H9 (cell line): ENCODE measurements at regions not wholly inside any gene's neighbourhood (a gene's known extent, or its start where the extent isn't known, plus 50 kb on each side); places are given as distances from the start of the nearest gene placed in this dataset.

Experiments
- DNase-seq: peaks from one replicate; pipeline ENCODE4 v3.0.0-alpha.2; 2017
- H2AFZ ChIP-seq: one replicate; pipeline ENCODE4 v1.6.1; 2013; ENCODE audit warnings: mild to moderate bottlenecking, low read length, control low read depth, moderate library complexity
- H2AK5ac ChIP-seq: 2 replicates; pipeline ENCODE4 v1.6.1; 2013; ENCODE audit warnings: low read length, control low read depth, mixed read lengths; ENCODE audit not compliant: insufficient read length
- H2BK120ac ChIP-seq: one replicate; pipeline ENCODE4 v1.6.1; 2013; ENCODE audit warnings: low read depth, mild to moderate bottlenecking, low read length, control low read depth, inconsistent platforms; ENCODE audit not compliant: poor library complexity, severe bottlenecking
- H2BK12ac ChIP-seq: 2 replicates; pipeline ENCODE4 v1.6.1; 2013; ENCODE audit warnings: low read length, control low read depth, mixed read lengths, low read depth; ENCODE audit not compliant: insufficient read length
- H2BK15ac ChIP-seq: 2 replicates; pipeline ENCODE4 v1.6.1; 2013; ENCODE audit warnings: low read depth, low read length, control low read depth
- H2BK20ac ChIP-seq: one replicate; pipeline ENCODE4 v1.6.1; 2013; ENCODE audit warnings: low read depth, mild to moderate bottlenecking, low read length, control low read depth, inconsistent platforms; ENCODE audit not compliant: poor library complexity, severe bottlenecking
- H2BK5ac ChIP-seq: 2 replicates; pipeline ENCODE4 v1.6.1; 2013; ENCODE audit warnings: low read length, control low read depth, mixed read lengths; ENCODE audit not compliant: insufficient read length
- H3K14ac ChIP-seq: 2 replicates; pipeline ENCODE4 v1.6.1; 2013; ENCODE audit warnings: low read length, control low read depth; ENCODE audit not compliant: insufficient read depth
- H3K18ac ChIP-seq: 2 replicates; pipeline ENCODE4 v1.6.1; 2013; ENCODE audit warnings: low read depth, mild to moderate bottlenecking, mixed read lengths, low read length, control low read depth; ENCODE audit not compliant: insufficient read length
- H3K23ac ChIP-seq: 2 replicates; pipeline ENCODE4 v1.6.1; 2013; ENCODE audit warnings: low read length, control low read depth, mixed read lengths, low read depth; ENCODE audit not compliant: insufficient read length
- H3K23me2 ChIP-seq: 2 replicates; pipeline ENCODE4 v1.6.1; 2013; ENCODE audit warnings: low read depth, mild to moderate bottlenecking, mixed read lengths, low read length, control low read depth; ENCODE audit not compliant: insufficient read length, poor library complexity, severe bottlenecking
- H3K27ac ChIP-seq: 2 replicates; pipeline ENCODE4 v1.5.1; 2013; ENCODE audit warnings: low read length, control low read depth, mixed read lengths, low read depth; ENCODE audit not compliant: insufficient read length
- H3K27me3 ChIP-seq: 2 replicates; pipeline ENCODE4 v1.6.1; 2013; ENCODE audit warnings: low read length, control low read depth, inconsistent platforms; ENCODE audit not compliant: insufficient read depth
- H3K4ac ChIP-seq: 2 replicates; pipeline ENCODE4 v1.6.1; 2013; ENCODE audit warnings: low read depth, mild to moderate bottlenecking, control low read depth, inconsistent platforms, low read length, moderate library complexity
- H3K4me1 ChIP-seq: 2 replicates; pipeline ENCODE4 v1.6.1; 2013; ENCODE audit warnings: low read length, control low read depth, inconsistent platforms; ENCODE audit not compliant: insufficient read depth
- H3K4me2 ChIP-seq: 2 replicates; pipeline ENCODE4 v1.6.1; 2013; ENCODE audit warnings: low read length, control low read depth, mixed read lengths; ENCODE audit not compliant: insufficient read length, insufficient read depth
- H3K56ac ChIP-seq: 2 replicates; pipeline ENCODE4 v1.6.1; 2013; ENCODE audit warnings: low read depth, mild to moderate bottlenecking, mixed read lengths, low read length, control low read depth; ENCODE audit not compliant: insufficient read length
- H3K79me1 ChIP-seq: 2 replicates; pipeline ENCODE4 v1.6.1; 2013; ENCODE audit warnings: low read depth, mild to moderate bottlenecking, moderate library complexity, low read length, control low read depth, inconsistent platforms; ENCODE audit not compliant: insufficient read depth, poor library complexity, severe bottlenecking
- H3K79me2 ChIP-seq: 2 replicates; pipeline ENCODE4 v1.6.1; 2013; ENCODE audit warnings: low read length, control low read depth, inconsistent platforms; ENCODE audit not compliant: insufficient read depth
- H3K9ac ChIP-seq: 2 replicates; pipeline ENCODE4 v1.6.1; 2013; ENCODE audit warnings: low read length, control low read depth, mixed read lengths; ENCODE audit not compliant: insufficient read length; ENCODE audit errors: extremely low read depth
- H3K9me3 ChIP-seq: one replicate; pipeline ENCODE4 v1.6.1; 2013; ENCODE audit warnings: low read depth, low read length, inconsistent platforms; ENCODE audit not compliant: control insufficient read depth
- H3T11ph ChIP-seq: one replicate; pipeline ENCODE4 v1.6.1; 2013; ENCODE audit warnings: mild to moderate bottlenecking, low read length, control low read depth, inconsistent platforms
- H4K20me1 ChIP-seq: one replicate; pipeline ENCODE4 v1.6.1; 2013; ENCODE audit not compliant: control insufficient read depth, insufficient read length, insufficient read depth
- H4K5ac ChIP-seq: 2 replicates; pipeline ENCODE4 v1.6.1; 2013; ENCODE audit warnings: low read depth, mild to moderate bottlenecking, mixed read lengths, low read length, control low read depth; ENCODE audit not compliant: insufficient read length
- H4K8ac ChIP-seq: replicated peaks from 2 replicates; pipeline ENCODE4 v1.6.1; 2013; ENCODE audit warnings: low read length, control low read depth, mixed read lengths, low read depth; ENCODE audit not compliant: insufficient read length
- H4K91ac ChIP-seq: 2 replicates; pipeline ENCODE4 v1.6.1; 2013; ENCODE audit warnings: low read depth, mild to moderate bottlenecking, moderate library complexity, mixed read lengths, low read length, control low read depth; ENCODE audit not compliant: insufficient read length
- H3K27ac Mint-ChIP-seq, 3 experiments: 2 replicates in 2 of 3; 3 replicates in 1 of 3; pipeline ENCODE4 v1.8.0; 2020 to 2021; ENCODE audit warnings: mixed read lengths in 3 of 3, mild to moderate bottlenecking in 1 of 3, moderate library complexity in 1 of 3
- H3K27me3 Mint-ChIP-seq: 2 replicates; pipeline ENCODE4 v1.8.0; 2021; ENCODE audit warnings: low read depth, mild to moderate bottlenecking, moderate library complexity, mixed read lengths
- H3K36me3 Mint-ChIP-seq, 3 experiments: 2 replicates in 2 of 3; 3 replicates in 1 of 3; pipeline ENCODE4 v1.8.0; 2020 to 2021; ENCODE audit warnings: low read depth in 3 of 3, mixed read lengths in 3 of 3; ENCODE audit not compliant: insufficient read depth in 1 of 3
- H3K4me1 Mint-ChIP-seq, 2 experiments: 2 replicates each; pipeline ENCODE4 v1.8.0; 2020; ENCODE audit warnings: mixed read lengths in 2 of 2
- H3K4me3 Mint-ChIP-seq, 2 experiments: 2 replicates in 1 of 2; 3 replicates in 1 of 2; pipeline ENCODE4 v1.8.0; 2020 to 2021; ENCODE audit warnings: mild to moderate bottlenecking in 2 of 2, mixed read lengths in 2 of 2, moderate library complexity in 1 of 2
- H3K9me3 Mint-ChIP-seq, 2 experiments: 2 replicates in 1 of 2; 3 replicates in 1 of 2; pipeline ENCODE4 v1.8.0; 2020; ENCODE audit warnings: mild to moderate bottlenecking in 2 of 2, mixed read lengths in 2 of 2, moderate library complexity in 1 of 2
- CTCF ChIP-seq: fragments of 200-600 bp; sonication (generic); conservative IDR thresholded peaks from 3 replicates; pipeline ENCODE4 v1.8.0; 2021; ENCODE audit warnings: antibody characterized with exemption, mild to moderate bottlenecking
- WGBS: extraction: QIAGEN DNeasy Blood & Tissue Kit; methylation state at CpG from one replicate; pipeline ENCODE4 v1.1.7; 2013; ENCODE audit warnings: missing lambda C conversion rate, low lambda C conversion rate, mixed read lengths; ENCODE audit not compliant: insufficient read length; ENCODE audit errors: extremely low coverage; 5-methylcytosine and 5-hydroxymethylcytosine counted together

DNA sequence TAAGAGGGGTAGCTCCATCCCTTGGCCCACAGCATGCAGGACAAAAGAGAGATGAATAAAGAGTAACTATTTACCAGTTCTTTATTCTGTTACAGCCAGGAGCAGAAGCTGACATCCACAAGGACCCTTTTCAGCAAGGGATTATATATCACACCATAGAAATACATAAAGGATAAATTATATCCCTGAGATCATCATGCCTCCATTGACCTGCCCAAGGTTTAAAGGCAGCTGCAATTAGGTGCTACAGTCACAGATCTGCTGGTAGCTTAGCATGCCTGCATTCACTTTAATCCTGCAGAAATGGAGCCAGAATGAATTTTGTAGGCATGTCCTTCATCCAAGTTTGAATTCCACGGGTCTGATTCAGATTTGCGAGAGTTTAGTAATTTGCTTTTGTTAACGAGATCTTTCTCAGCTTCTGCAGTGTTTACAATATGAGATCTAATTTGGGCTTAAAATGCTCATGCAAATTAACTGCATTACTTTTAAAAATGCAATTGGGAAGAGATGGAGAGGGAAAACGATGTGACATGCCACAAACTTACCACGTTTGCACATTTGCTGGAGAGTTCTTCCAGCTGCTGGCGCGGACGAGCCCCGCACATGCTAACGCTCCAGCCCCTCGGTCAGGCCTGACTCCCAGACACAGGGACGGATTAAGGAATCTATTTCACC lies 327.0 kb upstream of the NOCT start:
- H3K56ac ChIP-seq = no peak overlapping the region
- no peaks in the 10 kb centered on the region for H3K9me3 ChIP-seq
- H2AFZ ChIP-seq = no peak overlapping the region
- no CpG with 5 or more reads among the region's 12 CpGs for WGBS
- H3K79me2 ChIP-seq = no peaks in the 10 kb centered on the region
- no peak overlapping the region for H3K9ac ChIP-seq
- Mint-ChIP-seq H3K27me3 (no peaks in the 10 kb centered on the region), H3K36me3 (no peaks in the 10 kb centered on the region; a peak in 1 of 7 replicates), H3K27ac (no peak overlapping the region), H3K4me3 (no peak overlapping the region), H3K4me1 (peaks cover 4 to 14% of the 10 kb centered on the region in 2 experiments; a peak in 3 of 4 replicates), H3K9me3 (no peaks in the 10 kb centered on the region; a peak in 1 of 5 replicates)
- H2BK12ac ChIP-seq = no peak overlapping the region
- no peak overlapping the region for H2BK5ac ChIP-seq
- H2AK5ac ChIP-seq = no peak overlapping the region
- TF ChIP-seq CTCF = no peak
- no peaks in the 10 kb centered on the region for H3K79me1 ChIP-seq
- no peak overlapping the region for H3K18ac ChIP-seq
- no peaks in the 10 kb centered on the region for H4K20me1 ChIP-seq
- H3K27me3 ChIP-seq = no peaks in the 10 kb centered on the region
- H3K14ac ChIP-seq = no peak overlapping the region
- H3K4me2 ChIP-seq = no peak overlapping the region
- H2BK20ac ChIP-seq = no peak overlapping the region
- no peak for DNase-seq
- no peaks in the 10 kb centered on the region; the same call in 1 of the 2 replicates for H3K4me1 ChIP-seq
- no peak overlapping the region for H4K91ac ChIP-seq
- no peak overlapping the region for H2BK120ac ChIP-seq
- no peak overlapping the region for H3T11ph ChIP-seq
- H3K4ac ChIP-seq = no peak overlapping the region
- H2BK15ac ChIP-seq = no peak overlapping the region
- no peak overlapping the region for H3K23ac ChIP-seq
- no peaks in the 10 kb centered on the region for H3K23me2 ChIP-seq
- no peak overlapping the region for H4K5ac ChIP-seq
- H3K27ac ChIP-seq = no peak overlapping the region
- H4K8ac ChIP-seq = no peak overlapping the region
